ENCODE measurements at regions not wholly inside any gene's neighbourhood (a gene's known extent, or its start where the extent isn't known, plus 50 kb on each side); places are given as distances from the start of the nearest gene placed in this dataset.
"Not testable (repeated sequence)": the region's sequence is repeated elsewhere in the genome, so short reads cannot be mapped to it uniquely, and the experiment has no call there.

- DNase-seq: no peak
Observed at GRCh38 chr5:5880077-5880763, 457.7 kb downstream of the ICE1 start.

- DNase-seq: no peak
Observed at GRCh38 chr5:5857396-5857795, 434.9 kb downstream of the ICE1 start.

- DNase-seq: no peak
Observed at GRCh38 chr5:5854087-5854486, 431.6 kb downstream of the ICE1 start.

GRCh38 chr5:5838493-5838892, 416.0 kb downstream of the ICE1 start:
- DNase-seq: no peak

GRCh38 chr5:5831622-5832021, 409.1 kb downstream of the ICE1 start:
- DNase-seq: not testable (repeated sequence)

GRCh38 chr5:5828619-5829018, 406.1 kb downstream of the ICE1 start:
- no peak for DNase-seq

- no peak for DNase-seq
Observed at GRCh38 chr5:5826911-5827310, 404.4 kb downstream of the ICE1 start.

GRCh38 chr5:5822729-5823257, 400.3 kb downstream of the ICE1 start:
- DNase-seq: no peak

GRCh38 chr5:5816960-5817359, 394.5 kb downstream of the ICE1 start:
- no peak for DNase-seq

- no peak for DNase-seq
Observed at GRCh38 chr5:5813441-5813840, 391.0 kb downstream of the ICE1 start.

GRCh38 chr5:5810461-5810860, 388.0 kb downstream of the ICE1 start:
- DNase-seq: no peak

GRCh38 chr5:5805916-5806315, 383.4 kb downstream of the ICE1 start:
- no peak for DNase-seq

GRCh38 chr5:5804478-5805233, 382.2 kb downstream of the ICE1 start:
- DNase-seq: no peak

GRCh38 chr5:5800801-5801761, 378.6 kb downstream of the ICE1 start:
- DNase-seq: no peak

GRCh38 chr5:5799826-5800225, 377.3 kb downstream of the ICE1 start:
- no peak for DNase-seq

- no peak for DNase-seq
Observed at GRCh38 chr5:5799229-5799628, 376.8 kb downstream of the ICE1 start.

GRCh38 chr5:5798462-5798861, 376.0 kb downstream of the ICE1 start:
- DNase-seq: no peak

GRCh38 chr5:5798041-5798440, 375.6 kb downstream of the ICE1 start:
- no peak for DNase-seq

- DNase-seq: no peak
Observed at GRCh38 chr5:5795074-5795771, 372.7 kb downstream of the ICE1 start.

GRCh38 chr5:5794118-5794560, 371.7 kb downstream of the ICE1 start:
- no peak for DNase-seq

- DNase-seq: no peak
Observed at GRCh38 chr5:5793242-5794117, 371.0 kb downstream of the ICE1 start.

Measured in occipital lobe (tissue), 1 donor.